Stimulated activated CD8-positive, alpha-beta memory T cell treated with anti-CD3 and anti-CD28 coated beads, Interleukin-7, amount 100 ng/mL, for 24 hours (primary cell): ENCODE measurements at regions not wholly inside any gene's neighbourhood (a gene's known extent, or its start where the extent isn't known, plus 50 kb on each side); places are given as distances from the start of the nearest gene placed in this dataset.
"Not testable (repeated sequence)": the region's sequence is repeated elsewhere in the genome, so short reads cannot be mapped to it uniquely, and the experiment has no call there.

Experiments used
- DNase-seq: peaks from one replicate; pipeline ENCODE4 v3.0.0-alpha.2; 2020; ENCODE audit warnings: low read depth

GRCh38 chr6:112511441-112511840, 164.3 kb downstream of the RFPL4B start:
- DNase-seq = no peak

- no peak for DNase-seq
These were observed 166.0 kb downstream of the RFPL4B start for GRCh38 chr6:112513175-112513574.

GRCh38 chr6:112522587-112522986, 175.5 kb downstream of the RFPL4B start:
- no peak for DNase-seq

GRCh38 chr6:112524071-112524470, 176.9 kb downstream of the RFPL4B start:
- DNase-seq = no peak

GRCh38 chr6:112525749-112526148, 178.6 kb downstream of the RFPL4B start:
- DNase-seq = no peak

GRCh38 chr6:112526594-112526993, 179.5 kb downstream of the RFPL4B start:
- DNase-seq = no peak

- DNase-seq = not testable (repeated sequence)
These were observed 181.2 kb downstream of the RFPL4B start for GRCh38 chr6:112528306-112528705.

- DNase-seq = no peak
These were observed 188.7 kb downstream of the RFPL4B start for GRCh38 chr6:112535816-112536215.

GRCh38 chr6:112539355-112539754, 192.2 kb downstream of the RFPL4B start:
- DNase-seq = no peak

- not testable (repeated sequence) for DNase-seq
These were observed 194.7 kb downstream of the RFPL4B start for GRCh38 chr6:112541847-112542246.

GRCh38 chr6:112547321-112548085, 200.4 kb downstream of the RFPL4B start:
- DNase-seq = not testable (repeated sequence)

GRCh38 chr6:112549749-112550148, 202.6 kb downstream of the RFPL4B start:
- no peak for DNase-seq

- no peak for DNase-seq
These were observed 210.3 kb downstream of the RFPL4B start for GRCh38 chr6:112557435-112557834.

GRCh38 chr6:112557961-112558360, 210.8 kb downstream of the RFPL4B start:
- DNase-seq = no peak

GRCh38 chr6:112560651-112561050, 213.5 kb downstream of the RFPL4B start:
- no peak for DNase-seq

- DNase-seq = no peak
These were observed 215.4 kb downstream of the RFPL4B start for GRCh38 chr6:112562301-112563231.

GRCh38 chr6:112563368-112563767, 216.2 kb downstream of the RFPL4B start:
- no peak for DNase-seq

- no peak for DNase-seq
These were observed 220.9 kb downstream of the RFPL4B start for GRCh38 chr6:112568066-112568465.

- DNase-seq = no peak
These were observed 224.5 kb downstream of the RFPL4B start for GRCh38 chr6:112571488-112572270.

GRCh38 chr6:112574190-112574589, 227.1 kb downstream of the RFPL4B start:
- no peak for DNase-seq

- no peak for DNase-seq
These were observed 228.2 kb downstream of the RFPL4B start for GRCh38 chr6:112575309-112575834.

- no peak for DNase-seq
These were observed 229.3 kb downstream of the RFPL4B start for GRCh38 chr6:112576423-112576822.
